ENCODE measurements at regions not wholly inside any gene's neighbourhood (a gene's known extent, or its start where the extent isn't known, plus 50 kb on each side); places are given as distances from the start of the nearest gene placed in this dataset.
"Not testable (repeated sequence)": the region's sequence is repeated elsewhere in the genome, so short reads cannot be mapped to it uniquely, and the experiment has no call there.

GRCh38 chr11:13561860-13562259 is 66.1 kb upstream of the PTH start:
- Histone ChIP-seq H3K36me3 (ENCODE audit: control insufficient read depth in 2 of 4, insufficient read depth in 4 of 4, low read length in 3 of 4) (no peaks in the 10 kb centered on the region), H2BK12ac (ENCODE audit: low read depth, low read length) (0 out of 2 replicates have a peak overlapping the region, but pooled peaks have one; percentile 3), H3K27ac (ENCODE audit: low read depth, low read length) (no peak overlapping the region), H2BK15ac (ENCODE audit: low read length) (no peak overlapping the region), H3K4me2 (ENCODE audit: insufficient read depth in 1 of 2, low read depth in 2 of 2, low read length in 2 of 2) (no peak overlapping the region), H3K14ac (ENCODE audit: insufficient read length) (no peak overlapping the region), H3K79me1 (ENCODE audit: low read depth, low read length) (no peaks in the 10 kb centered on the region), H4K5ac (ENCODE audit: insufficient read length, low read depth, low read length) (no peak overlapping the region), H3K27me3 (replicated peaks in 1 of 4; ENCODE audit: control insufficient read depth in 3 of 4, extremely low read depth in 1 of 4, insufficient read depth in 3 of 4, low read length in 3 of 4) (no peaks in the 10 kb centered on the region), H3K18ac (ENCODE audit: extremely low read depth, low read length) (no peak overlapping the region), H3K56ac (replicated peaks; ENCODE audit: insufficient read length, low read depth, low read length) (no peak overlapping the region), H2BK120ac (replicated peaks; ENCODE audit: low read depth, low read length) (no peak overlapping the region), H3K23ac (ENCODE audit: insufficient read length) (no peak overlapping the region), H3K4ac (replicated peaks; ENCODE audit: insufficient read length, low read depth, low read length) (no peak overlapping the region), H2BK5ac (ENCODE audit: low read depth, low read length) (no peak overlapping the region), H3K79me2 (ENCODE audit: control insufficient read depth in 1 of 2, insufficient read depth in 2 of 2, low read length in 2 of 2) (no peaks in the 10 kb centered on the region), H3K9me3 (ENCODE audit: insufficient read depth in 2 of 2, low read depth in 1 of 2, low read length in 1 of 2) (no peaks in the 10 kb centered on the region), H3K4me3 (ENCODE audit: extremely low read depth in 1 of 4, insufficient read depth in 2 of 4, low read depth in 3 of 4, low read length in 4 of 4) (no peak overlapping the region), H2AFZ (ENCODE audit: low read length) (no peak overlapping the region), H4K20me1 (replicated peaks in 1 of 2; ENCODE audit: control insufficient read depth in 1 of 2, insufficient read depth in 2 of 2, low read length in 2 of 2) (no peaks in the 10 kb centered on the region), H4K91ac (replicated peaks; ENCODE audit: insufficient read length, low read length) (no peak overlapping the region), H3K9ac (replicated peaks in 1 of 4; ENCODE audit: extremely low read depth in 1 of 4, low read depth in 3 of 4, low read length in 3 of 4) (no peak overlapping the region), H2AK5ac (ENCODE audit: low read depth, low read length) (no peak overlapping the region), H3K23me2 (ENCODE audit: low read depth, low read length) (no peaks in the 10 kb centered on the region), H4K8ac (ENCODE audit: extremely low read depth, insufficient read depth, low read length) (no peak overlapping the region), H2BK20ac (ENCODE audit: low read length) (no peak overlapping the region), H3K4me1 (replicated peaks in 1 of 4; ENCODE audit: control insufficient read depth in 3 of 4, insufficient read depth in 4 of 4, low read length in 3 of 4) (peaks cover 0 to 2% (median 0%) of the 10 kb centered on the region in 4 experiments; a peak in 1 of 7 replicates)
- ChIA-PET POLR2A (ENCODE audit: partially characterized antibody) (no interaction called here), CTCF (ENCODE audit: partially characterized antibody) (interaction anchor here (0.7 to 1.2 kb wide), 3 partner anchors 10 to 227 kb away, joined by 3 to 5 read pairs (median 3); no protein-coding TSS in a partner anchor)
- DNase-seq (ENCODE audit: low read depth in 1 of 2, low spot score in 2 of 2) (no peak), FAIRE-seq (no peak)
- TF ChIP-seq CTBP2 (IDR thresholded peaks at IDR 0.05; ENCODE audit: borderline replicate concordance, insufficient read depth, insufficient read length, low read length) = no peak

GRCh38 chr11:13560341-13560740 is 64.5 kb upstream of the PTH start:
- FAIRE-seq; H4K8ac ChIP-seq (ENCODE audit: extremely low read depth, insufficient read depth, low read length); H4K5ac ChIP-seq (ENCODE audit: insufficient read length, low read depth, low read length); H3K9ac ChIP-seq (replicated peaks in 1 of 4; ENCODE audit: extremely low read depth in 1 of 4, low read depth in 3 of 4, low read length in 3 of 4); H3K18ac ChIP-seq (ENCODE audit: extremely low read depth, low read length); H2BK15ac ChIP-seq (ENCODE audit: low read length); H3K36me3 ChIP-seq (ENCODE audit: control insufficient read depth in 2 of 4, insufficient read depth in 4 of 4, low read length in 3 of 4); H3K23ac ChIP-seq (ENCODE audit: insufficient read length); H3K27ac ChIP-seq (ENCODE audit: low read depth, low read length); H2AK5ac ChIP-seq (ENCODE audit: low read depth, low read length); H3K4me2 ChIP-seq (ENCODE audit: insufficient read depth in 1 of 2, low read depth in 2 of 2, low read length in 2 of 2); H3K79me1 ChIP-seq (ENCODE audit: low read depth, low read length); H2BK5ac ChIP-seq (ENCODE audit: low read depth, low read length); H4K20me1 ChIP-seq (replicated peaks in 1 of 2; ENCODE audit: control insufficient read depth in 1 of 2, insufficient read depth in 2 of 2, low read length in 2 of 2); H3K79me2 ChIP-seq (ENCODE audit: control insufficient read depth in 1 of 2, insufficient read depth in 2 of 2, low read length in 2 of 2); H3K27me3 ChIP-seq (replicated peaks in 1 of 4; ENCODE audit: control insufficient read depth in 3 of 4, extremely low read depth in 1 of 4, insufficient read depth in 3 of 4, low read length in 3 of 4); H2BK12ac ChIP-seq (ENCODE audit: low read depth, low read length); H3K9me3 ChIP-seq (ENCODE audit: insufficient read depth in 2 of 2, low read depth in 1 of 2, low read length in 1 of 2); H3K4me3 ChIP-seq (ENCODE audit: extremely low read depth in 1 of 4, insufficient read depth in 2 of 4, low read depth in 3 of 4, low read length in 4 of 4); H3K4ac ChIP-seq (replicated peaks; ENCODE audit: insufficient read length, low read depth, low read length); H2BK120ac ChIP-seq (replicated peaks; ENCODE audit: low read depth, low read length); H3K23me2 ChIP-seq (ENCODE audit: low read depth, low read length); H3K56ac ChIP-seq (replicated peaks; ENCODE audit: insufficient read length, low read depth, low read length); H3K4me1 ChIP-seq (replicated peaks in 1 of 4; ENCODE audit: control insufficient read depth in 3 of 4, insufficient read depth in 4 of 4, low read length in 3 of 4); H2AFZ ChIP-seq (ENCODE audit: low read length); H2BK20ac ChIP-seq (ENCODE audit: low read length); H4K91ac ChIP-seq (replicated peaks; ENCODE audit: insufficient read length, low read length); H3K14ac ChIP-seq (ENCODE audit: insufficient read length): not testable (repeated sequence)
- POLR2A ChIA-PET (ENCODE audit: partially characterized antibody) = interaction anchor here (1.0 to 1.1 kb wide), 2 partner anchors 9 to 74 kb away, joined by 3 read pairs; no protein-coding TSS in a partner anchor
- DNase-seq (ENCODE audit: low read depth in 1 of 2, low spot score in 2 of 2) = peak in 1 of 2 experiments; percentile 63
- CTCF ChIA-PET (ENCODE audit: partially characterized antibody) = interaction anchor here (1.2 to 2.1 kb wide), 2 partner anchors 10 to 11 kb away, joined by 4 to 9 read pairs; no protein-coding TSS in a partner anchor
- 56% methylated on average over 3 of the region's 11 CpGs; no CpG with 5 or more reads in 1 of the 2 experiments for WGBS, 2 experiments (ENCODE audit: extremely low coverage in 1 of 2, insufficient coverage in 1 of 2, insufficient read length in 1 of 2, insufficient replicate concordance in 2 of 2, low coverage in 1 of 2, low lambda C conversion rate in 2 of 2, missing lambda C conversion rate in 1 of 2)

Measured in H1 (cell line).